ENCODE measurements at regions not wholly inside any gene's neighbourhood (a gene's known extent, or its start where the extent isn't known, plus 50 kb on each side); places are given as distances from the start of the nearest gene placed in this dataset.
"Not testable (repeated sequence)": the region's sequence is repeated elsewhere in the genome, so short reads cannot be mapped to it uniquely, and the experiment has no call there.

GRCh38 chrX:40788698-40789097 lies 53.4 kb upstream of the MED14 start:
- not testable (repeated sequence) for DNase-seq (ENCODE audit: low read depth)

GRCh38 chrX:40792433-40792832 lies 57.1 kb upstream of the MED14 start:
- DNase-seq (ENCODE audit: low read depth), result no peak

- DNase-seq (ENCODE audit: low read depth), result peak; percentile 53
Measured at GRCh38 chrX:40794829-40795130, 59.4 kb upstream of the MED14 start.

- DNase-seq (ENCODE audit: low read depth), result not testable (repeated sequence)
Measured at GRCh38 chrX:40799745-40800144, 64.4 kb upstream of the MED14 start.

GRCh38 chrX:40805404-40805803 lies 70.1 kb upstream of the MED14 start:
- no peak for DNase-seq (ENCODE audit: low read depth)

GRCh38 chrX:40806513-40807220 lies 71.3 kb upstream of the MED14 start:
- no peak for DNase-seq (ENCODE audit: low read depth)

- no peak for DNase-seq (ENCODE audit: low read depth)
Measured at GRCh38 chrX:40807384-40807783, 72.0 kb upstream of the MED14 start.

- DNase-seq (ENCODE audit: low read depth), result no peak
Measured at GRCh38 chrX:40808203-40808602, 72.9 kb upstream of the MED14 start.

GRCh38 chrX:40809210-40809609 lies 73.9 kb upstream of the MED14 start:
- DNase-seq (ENCODE audit: low read depth), result peak; percentile 81

- not testable (repeated sequence) for DNase-seq (ENCODE audit: low read depth)
Measured at GRCh38 chrX:40815045-40815444, 79.7 kb upstream of the MED14 start.

- no peak for DNase-seq (ENCODE audit: low read depth)
Measured at GRCh38 chrX:40816906-40817305, 81.6 kb upstream of the MED14 start.

- no peak for DNase-seq (ENCODE audit: low read depth)
Measured at GRCh38 chrX:40818236-40818635, 82.9 kb upstream of the MED14 start.

GRCh38 chrX:40821780-40822179 lies 86.4 kb upstream of the MED14 start:
- DNase-seq (ENCODE audit: low read depth), result no peak

GRCh38 chrX:40827331-40827730 lies 92.0 kb upstream of the MED14 start:
- no peak for DNase-seq (ENCODE audit: low read depth)

- DNase-seq (ENCODE audit: low read depth), result no peak
Measured at GRCh38 chrX:40831750-40832149, 96.4 kb upstream of the MED14 start.

- no peak for DNase-seq (ENCODE audit: low read depth)
Measured at GRCh38 chrX:40832723-40833122, 97.4 kb upstream of the MED14 start.

GRCh38 chrX:40834225-40834624 lies 98.9 kb upstream of the MED14 start:
- DNase-seq (ENCODE audit: low read depth), result no peak

GRCh38 chrX:40835526-40835925 lies 100.2 kb upstream of the MED14 start:
- DNase-seq (ENCODE audit: low read depth), result no peak

GRCh38 chrX:40843643-40844042 lies 108.3 kb upstream of the MED14 start:
- no peak for DNase-seq (ENCODE audit: low read depth)

- DNase-seq (ENCODE audit: low read depth), result no peak
Measured at GRCh38 chrX:40844471-40844870, 109.1 kb upstream of the MED14 start.

- DNase-seq (ENCODE audit: low read depth), result peak; percentile 85
Measured at GRCh38 chrX:40845331-40845911, 110.1 kb upstream of the MED14 start.

GRCh38 chrX:40849906-40850823 lies 114.8 kb upstream of the MED14 start:
- peak; percentile 16 for DNase-seq (ENCODE audit: low read depth)

- DNase-seq (ENCODE audit: low read depth), result no peak
Measured at GRCh38 chrX:40852586-40852985, 117.2 kb upstream of the MED14 start.

All from LHCN-M2 (cell line).